ENCODE measurements at regions not wholly inside any gene's neighbourhood (a gene's known extent, or its start where the extent isn't known, plus 50 kb on each side); places are given as distances from the start of the nearest gene placed in this dataset.

DNA sequence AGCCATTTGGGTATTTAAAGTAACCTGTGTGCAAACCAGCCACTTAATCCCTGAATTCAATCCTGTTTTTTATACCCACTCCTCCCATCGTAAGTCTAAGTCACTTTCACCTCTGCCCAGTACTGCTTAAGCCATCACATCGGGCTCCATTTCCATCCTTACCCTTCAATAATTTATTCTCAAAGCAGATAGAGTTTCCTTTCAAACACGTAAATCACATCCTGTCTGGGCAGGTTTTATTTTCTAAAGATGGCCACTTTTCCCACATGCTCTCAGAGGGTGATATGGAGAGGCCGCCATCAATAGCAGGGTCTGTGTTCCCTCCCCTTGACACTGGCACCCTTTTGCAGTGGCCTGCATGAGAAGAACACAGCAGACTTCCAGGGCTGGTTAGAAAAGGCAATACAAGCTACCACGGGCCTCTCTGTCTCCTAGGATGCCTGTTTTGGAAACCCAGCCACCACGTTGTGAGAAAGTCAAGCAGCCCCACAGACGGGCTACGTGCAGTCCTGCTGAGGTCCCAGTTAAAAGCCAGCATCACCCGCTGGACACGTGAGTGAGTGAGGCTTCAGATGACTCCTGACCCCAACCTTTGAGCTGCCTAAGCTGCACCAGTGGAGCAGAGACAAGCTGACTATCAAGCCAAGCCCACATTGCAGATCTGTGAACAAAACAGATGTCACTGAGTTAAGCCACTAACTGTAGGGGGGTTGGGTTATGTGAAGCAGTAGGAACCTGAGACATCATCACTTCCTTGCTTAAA is 241.8 kb upstream of the SLCO3A1 start:
- Mint-ChIP-seq H3K27ac (no peak overlapping the region), H3K4me3 (no peak overlapping the region), H3K27me3 (no peaks in the 10 kb centered on the region), H3K9me3 (no peaks in the 10 kb centered on the region), H3K4me1 (no peaks in the 10 kb centered on the region), H3K36me3 (peaks cover 2% of the 10 kb centered on the region)

DNA sequence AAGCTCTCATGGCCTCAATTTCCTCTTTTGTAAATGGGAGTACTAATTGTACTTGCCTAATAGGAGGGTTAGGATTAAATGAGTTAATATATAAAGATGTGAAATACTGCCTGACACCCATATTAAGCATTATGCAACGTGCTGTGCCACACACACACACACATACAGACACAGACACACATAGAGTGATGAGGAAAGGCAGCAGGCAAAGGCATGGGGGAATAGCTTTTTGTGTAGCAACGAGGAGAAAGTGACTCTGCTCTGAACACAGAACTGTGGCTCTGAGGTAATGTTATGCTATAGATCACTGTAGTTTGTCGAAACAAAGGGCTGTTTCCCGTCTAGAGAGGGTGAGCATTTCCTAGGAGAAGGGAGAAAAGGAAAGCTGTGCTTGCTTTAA is 233.3 kb upstream of the SLCO3A1 start:
- Mint-ChIP-seq H3K27me3 (peaks cover 2% of the 10 kb centered on the region), H3K9me3 (peaks cover 10% of the 10 kb centered on the region), H3K4me3 (no peak overlapping the region), H3K36me3 (peaks cover 2% of the 10 kb centered on the region), H3K4me1 (no peaks in the 10 kb centered on the region), H3K27ac (no peak overlapping the region)

DNA sequence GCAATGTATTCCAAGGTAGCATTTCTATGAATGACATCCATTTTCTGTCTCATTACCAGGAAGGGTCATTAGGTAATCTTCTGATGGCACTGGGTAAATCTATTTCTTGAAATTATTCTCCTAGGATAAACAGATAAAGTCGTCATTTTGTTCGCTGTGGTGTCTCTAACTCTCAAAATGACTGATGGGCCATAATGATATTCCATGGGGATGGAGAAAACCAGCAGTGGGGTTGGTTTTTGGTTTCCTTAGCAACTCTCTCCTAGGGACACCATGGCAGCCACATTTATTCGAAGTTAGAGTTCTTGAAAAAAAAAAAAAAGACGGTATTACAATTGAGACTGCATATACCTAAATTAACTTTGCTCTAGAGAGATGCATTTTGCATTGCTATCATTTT is 231.3 kb upstream of the SLCO3A1 start:
- Mint-ChIP-seq H3K27ac (no peak overlapping the region), H3K4me1 (no peaks in the 10 kb centered on the region), H3K4me3 (no peak overlapping the region), H3K9me3 (peaks cover 10% of the 10 kb centered on the region), H3K36me3 (no peaks in the 10 kb centered on the region), H3K27me3 (peaks cover 2% of the 10 kb centered on the region)

DNA sequence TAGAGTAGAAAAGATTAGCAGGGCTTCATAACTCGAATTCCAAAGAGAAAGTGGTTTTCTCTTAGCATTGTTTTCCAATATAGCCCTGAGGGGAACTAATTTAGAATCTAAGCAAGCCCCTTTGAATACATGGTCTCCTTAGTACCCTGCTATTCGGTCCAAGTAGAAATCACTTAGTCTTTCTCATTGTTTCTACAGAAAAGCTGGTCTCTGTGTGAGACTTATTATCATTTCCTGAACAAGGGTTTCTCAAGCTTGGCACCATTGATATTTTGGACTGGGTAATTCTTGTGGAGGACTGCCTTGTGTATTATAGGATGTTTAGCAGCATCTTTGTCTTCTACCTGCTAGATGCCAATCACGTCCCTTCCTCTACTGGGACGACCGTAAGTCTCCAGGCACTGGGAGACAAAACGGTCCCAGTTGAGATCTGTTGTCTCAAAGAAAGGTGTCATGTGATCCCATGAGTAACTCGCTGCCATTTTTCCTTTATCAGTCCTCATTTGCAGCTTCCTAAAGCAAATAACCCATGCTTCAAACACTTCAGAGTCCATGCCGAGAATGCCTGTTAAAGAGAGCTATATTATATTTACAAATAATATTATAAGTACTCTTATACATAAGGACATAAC is 230.7 kb upstream of the SLCO3A1 start:
- Mint-ChIP-seq H3K27me3 (peaks cover 2% of the 10 kb centered on the region), H3K4me1 (no peaks in the 10 kb centered on the region), H3K4me3 (no peak overlapping the region), H3K27ac (no peak overlapping the region), H3K9me3 (peaks cover 10% of the 10 kb centered on the region), H3K36me3 (no peaks in the 10 kb centered on the region)

DNA sequence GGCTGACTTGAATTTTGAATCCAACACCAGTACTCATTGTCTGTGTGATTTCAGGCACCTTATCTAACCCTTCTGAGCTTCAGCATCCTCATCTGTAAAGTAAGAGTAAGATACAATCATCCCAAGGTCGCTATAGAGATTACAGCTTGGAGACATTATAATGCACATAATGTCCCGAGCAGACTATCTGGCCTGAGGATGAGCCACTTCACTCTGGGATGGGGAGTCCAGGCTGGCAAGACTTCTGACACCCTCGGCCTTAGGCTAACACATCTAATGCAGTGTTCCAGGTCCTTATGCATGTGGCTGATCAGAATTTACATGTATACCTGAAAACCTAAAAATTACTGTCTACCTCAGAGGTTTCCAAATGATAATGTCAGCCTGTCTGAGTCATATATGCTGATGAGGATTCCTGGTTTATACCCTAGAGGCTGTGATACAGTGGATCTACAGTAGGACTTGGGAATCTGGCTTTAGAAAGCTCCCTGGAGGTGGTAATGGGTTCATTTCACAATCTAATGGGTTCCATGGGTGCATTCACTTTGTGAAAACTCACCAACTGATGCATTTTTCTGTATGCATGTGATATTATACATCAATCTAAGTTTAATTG is 229.0 kb upstream of the SLCO3A1 start:
- H3K4me1 Mint-ChIP-seq: no peaks in the 10 kb centered on the region

DNA sequence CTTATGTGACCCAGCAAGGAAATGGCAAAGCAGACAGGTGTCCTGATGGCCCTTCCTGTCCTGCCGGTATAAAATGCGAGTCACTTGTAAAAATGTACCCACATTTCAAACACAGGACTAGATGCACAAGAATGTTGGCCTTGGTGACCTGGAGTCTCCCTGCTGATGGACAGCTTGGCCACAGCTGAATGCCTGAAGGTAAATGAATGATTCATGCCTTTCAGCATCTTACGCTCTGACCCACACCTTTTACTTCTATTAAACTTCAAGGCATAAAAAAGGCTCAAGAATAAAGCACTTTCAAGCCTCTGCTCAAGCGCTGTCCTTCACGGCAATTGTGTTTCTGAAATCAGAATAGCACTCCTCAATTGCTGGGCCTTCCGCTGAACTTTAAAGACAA is 228.0 kb upstream of the SLCO3A1 start:
- no peaks in the 10 kb centered on the region for H3K4me1 Mint-ChIP-seq
- no peaks in the 10 kb centered on the region for H3K9me3 Mint-ChIP-seq
- H3K4me3 Mint-ChIP-seq: no peak overlapping the region
- H3K27ac Mint-ChIP-seq: no peak overlapping the region
- peaks cover 2% of the 10 kb centered on the region for H3K27me3 Mint-ChIP-seq
- H3K36me3 Mint-ChIP-seq: no peaks in the 10 kb centered on the region

More for the DNA sequence above, 229.0 kb upstream of the SLCO3A1 start:
- Mint-ChIP-seq H3K4me3 (no peak overlapping the region), H3K36me3 (no peaks in the 10 kb centered on the region), H3K27me3 (peaks cover 2% of the 10 kb centered on the region), H3K9me3 (no peaks in the 10 kb centered on the region), H3K27ac (no peak overlapping the region)

DNA sequence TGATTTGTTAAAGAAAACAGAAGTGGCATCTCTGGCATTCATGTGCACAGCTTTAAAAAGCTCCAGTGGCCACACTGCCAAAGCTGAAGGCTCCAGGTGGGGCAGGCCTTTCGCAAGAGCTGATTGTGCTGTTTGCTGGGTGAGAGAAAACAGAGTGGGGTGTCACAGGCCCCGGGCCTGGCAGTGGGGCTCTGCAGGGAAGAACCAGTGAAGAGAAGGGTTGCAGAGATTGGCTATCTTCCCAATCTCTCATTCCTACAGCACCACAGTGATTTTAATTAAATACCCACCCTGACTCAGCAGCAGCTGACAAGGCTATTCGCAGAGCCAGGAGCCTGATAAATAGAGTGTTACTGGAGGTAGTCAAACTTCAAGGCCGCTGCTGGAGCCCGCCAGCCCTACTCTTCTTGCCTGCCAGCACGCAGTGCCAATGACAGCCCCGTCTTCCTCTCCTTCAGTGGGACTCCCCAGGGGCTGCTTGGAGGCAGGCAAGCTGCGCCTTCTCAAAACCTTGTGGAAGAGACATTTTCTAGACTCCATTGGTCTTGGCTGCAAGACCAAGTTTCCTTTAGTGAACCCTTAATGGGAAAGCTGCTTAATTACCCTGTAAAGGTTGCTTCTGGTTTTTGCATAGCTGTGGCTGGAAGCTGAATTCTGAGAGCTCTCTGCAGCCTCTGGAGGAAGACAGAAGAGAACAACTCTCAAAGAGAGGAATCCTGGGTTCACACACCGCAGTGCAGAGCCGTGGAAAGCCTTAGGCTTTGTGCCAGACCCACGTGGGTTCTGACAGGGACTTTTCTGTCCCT is 225.8 kb upstream of the SLCO3A1 start:
- Mint-ChIP-seq H3K36me3 (no peaks in the 10 kb centered on the region), H3K4me3 (no peak overlapping the region), H3K27me3 (no peaks in the 10 kb centered on the region), H3K4me1 (no peaks in the 10 kb centered on the region), H3K9me3 (no peaks in the 10 kb centered on the region), H3K27ac (no peak overlapping the region)

DNA sequence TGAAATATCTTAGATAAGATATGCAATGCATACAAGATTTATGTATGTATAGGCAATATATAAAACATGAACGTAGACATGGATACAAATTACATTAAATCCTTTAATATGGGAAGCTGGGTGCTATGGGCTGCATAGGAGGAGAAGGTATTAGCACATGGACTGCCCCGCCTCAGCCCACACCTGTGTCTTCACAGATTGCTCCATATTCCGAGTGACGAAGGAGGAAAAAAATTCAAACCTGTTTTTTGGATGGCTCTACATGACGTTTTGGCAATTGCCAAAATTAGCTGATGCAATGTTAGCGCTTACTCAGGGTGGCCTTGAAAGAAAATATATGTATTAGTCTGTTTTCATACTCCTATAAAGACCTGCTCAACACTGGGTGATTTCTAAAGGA is 223.4 kb upstream of the SLCO3A1 start:
- Mint-ChIP-seq H3K4me3 (no peak overlapping the region), H3K27ac (no peak overlapping the region), H3K4me1 (no peaks in the 10 kb centered on the region), H3K9me3 (no peaks in the 10 kb centered on the region), H3K36me3 (no peaks in the 10 kb centered on the region), H3K27me3 (no peaks in the 10 kb centered on the region)

DNA sequence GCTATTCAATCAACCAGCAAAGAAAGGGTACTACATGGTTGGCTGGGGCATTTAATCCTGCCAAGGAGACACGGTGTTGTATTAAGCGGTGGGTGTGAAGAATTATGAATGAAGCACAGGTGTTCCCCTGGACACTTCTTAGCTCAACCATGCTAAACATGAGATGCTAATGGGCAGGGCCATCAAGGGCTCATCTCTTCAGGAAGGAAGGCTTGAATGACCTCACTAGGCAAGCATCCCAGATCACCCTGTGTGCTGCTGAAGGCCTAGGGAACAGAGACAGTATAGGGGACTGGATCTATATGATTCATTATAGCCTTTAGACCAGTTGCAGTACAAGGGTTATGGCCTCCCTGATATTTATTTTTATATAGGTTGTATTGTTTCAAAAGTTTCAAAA is 221.3 kb upstream of the SLCO3A1 start:
- Mint-ChIP-seq H3K36me3 (peaks cover 2% of the 10 kb centered on the region), H3K4me1 (no peaks in the 10 kb centered on the region), H3K27me3 (no peaks in the 10 kb centered on the region), H3K4me3 (no peak overlapping the region), H3K9me3 (peaks cover 4% of the 10 kb centered on the region), H3K27ac (no peak overlapping the region)

DNA sequence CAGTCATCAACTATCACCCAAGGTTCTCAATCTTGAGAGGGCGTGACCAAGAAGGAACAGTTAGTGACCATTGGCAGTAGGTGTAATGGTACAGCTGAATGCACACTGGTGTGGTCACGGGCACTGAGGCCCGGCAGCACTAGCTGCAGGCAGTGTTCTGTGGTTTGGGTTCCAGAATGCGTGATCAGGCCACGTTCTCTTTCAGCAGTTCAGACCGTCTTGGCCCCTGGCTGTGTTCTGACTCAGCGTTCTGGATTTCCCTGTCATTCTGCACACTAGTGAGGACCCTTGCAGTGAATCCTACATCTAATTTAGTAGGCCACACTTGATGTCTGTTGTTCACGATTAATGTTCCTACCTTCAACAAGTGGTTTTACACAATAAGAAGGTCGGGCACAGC is 220.5 kb upstream of the SLCO3A1 start:
- Mint-ChIP-seq H3K4me3 (no peak overlapping the region), H3K4me1 (no peaks in the 10 kb centered on the region), H3K27ac (no peak overlapping the region), H3K36me3 (peaks cover 4% of the 10 kb centered on the region), H3K27me3 (no peaks in the 10 kb centered on the region), H3K9me3 (peaks cover 7% of the 10 kb centered on the region)

DNA sequence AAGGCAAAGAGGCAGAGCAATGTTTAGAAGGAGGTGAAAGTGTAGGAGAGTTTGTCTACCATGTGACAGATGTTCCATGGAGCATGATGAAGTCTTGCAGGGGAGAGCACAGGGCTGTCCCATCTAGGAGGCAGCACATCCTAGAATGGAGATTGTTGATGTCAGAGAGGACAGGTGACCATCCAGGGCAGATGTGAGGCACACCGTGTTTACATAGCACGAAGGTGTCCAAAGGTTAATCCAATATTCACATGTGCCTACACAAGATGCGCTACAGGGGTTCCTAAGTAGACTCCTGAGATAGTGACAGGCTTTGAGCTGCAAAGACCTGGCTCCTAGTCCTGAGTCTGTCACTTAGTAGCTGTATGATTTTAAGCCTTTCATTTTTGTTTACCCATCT is 219.3 kb upstream of the SLCO3A1 start:
- H3K27me3 Mint-ChIP-seq: no peaks in the 10 kb centered on the region
- peaks cover 4% of the 10 kb centered on the region for H3K36me3 Mint-ChIP-seq
- H3K4me1 Mint-ChIP-seq: no peaks in the 10 kb centered on the region
- H3K27ac Mint-ChIP-seq: no peak overlapping the region
- H3K4me3 Mint-ChIP-seq: no peak overlapping the region
- H3K9me3 Mint-ChIP-seq: peaks cover 9% of the 10 kb centered on the region

DNA sequence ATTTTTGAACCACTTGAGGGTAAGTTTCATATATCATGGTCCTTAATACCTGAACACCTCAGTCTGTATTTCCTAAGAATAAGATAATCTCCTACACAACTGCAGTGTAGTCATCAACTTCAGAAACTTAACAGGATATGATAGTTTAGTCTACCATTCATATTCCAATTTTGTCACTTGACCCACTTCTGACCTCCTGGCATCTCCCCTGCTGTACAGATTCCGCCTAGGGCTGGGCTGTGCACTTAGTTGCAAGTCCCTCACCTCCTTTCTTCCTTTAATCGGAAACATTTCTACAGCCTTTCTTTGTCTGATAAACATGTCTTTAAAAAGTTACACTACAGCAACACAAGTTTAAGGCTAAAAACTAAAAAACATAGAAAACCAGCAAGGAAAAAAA is 218.4 kb upstream of the SLCO3A1 start:
- peaks cover 10% of the 10 kb centered on the region for H3K9me3 Mint-ChIP-seq
- no peak overlapping the region for H3K4me3 Mint-ChIP-seq
- no peaks in the 10 kb centered on the region for H3K27me3 Mint-ChIP-seq
- peaks cover 4% of the 10 kb centered on the region for H3K36me3 Mint-ChIP-seq
- no peak overlapping the region for H3K27ac Mint-ChIP-seq
- H3K4me1 Mint-ChIP-seq: no peaks in the 10 kb centered on the region

DNA sequence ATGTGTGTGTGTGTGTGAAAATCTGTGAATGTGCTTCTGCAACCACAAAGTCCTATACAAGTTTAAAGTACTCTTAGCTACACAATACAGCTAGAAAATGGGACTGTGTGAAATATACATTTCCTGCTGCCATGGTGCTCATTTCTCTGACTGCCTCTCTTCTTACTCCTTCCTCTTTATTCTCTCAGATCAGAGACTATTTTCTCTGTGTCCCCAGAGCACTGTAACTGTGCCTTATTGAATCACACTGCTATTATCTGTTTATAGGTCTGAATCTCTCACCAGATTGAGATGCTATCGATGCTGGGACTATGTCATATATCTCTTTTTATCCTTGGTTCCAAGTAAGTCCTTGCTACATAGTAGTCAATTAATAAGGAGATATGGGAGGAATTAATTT is 217.9 kb upstream of the SLCO3A1 start:
- Mint-ChIP-seq H3K4me1 (no peaks in the 10 kb centered on the region), H3K9me3 (peaks cover 15% of the 10 kb centered on the region), H3K36me3 (peaks cover 4% of the 10 kb centered on the region), H3K27ac (no peak overlapping the region), H3K4me3 (no peak overlapping the region), H3K27me3 (no peaks in the 10 kb centered on the region)

DNA sequence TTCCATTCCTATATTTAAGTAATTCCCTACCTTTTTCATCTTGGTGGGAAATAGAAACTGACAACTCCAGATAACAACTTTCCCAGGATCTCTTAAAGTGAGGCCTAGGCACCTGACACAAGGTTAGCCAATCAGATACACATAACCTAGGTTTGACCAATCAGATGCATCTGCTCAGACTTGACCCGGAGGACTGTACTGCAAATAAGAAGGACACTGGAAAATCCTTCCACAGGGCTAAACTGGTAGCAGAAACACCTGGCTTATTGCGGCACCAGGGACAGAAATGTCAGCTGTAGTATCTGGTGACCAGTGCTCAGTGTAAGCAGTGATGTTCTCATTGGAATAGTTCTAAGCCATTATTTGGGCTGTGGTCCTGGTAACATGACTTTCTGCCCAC is 204.5 kb upstream of the SLCO3A1 start:
- no peaks in the 10 kb centered on the region for H3K36me3 Mint-ChIP-seq
- no peak overlapping the region for H3K4me3 Mint-ChIP-seq
- H3K27ac Mint-ChIP-seq: no peak overlapping the region
- no peaks in the 10 kb centered on the region for H3K4me1 Mint-ChIP-seq
- H3K27me3 Mint-ChIP-seq: peaks cover 7% of the 10 kb centered on the region
- H3K9me3 Mint-ChIP-seq: no peaks in the 10 kb centered on the region

DNA sequence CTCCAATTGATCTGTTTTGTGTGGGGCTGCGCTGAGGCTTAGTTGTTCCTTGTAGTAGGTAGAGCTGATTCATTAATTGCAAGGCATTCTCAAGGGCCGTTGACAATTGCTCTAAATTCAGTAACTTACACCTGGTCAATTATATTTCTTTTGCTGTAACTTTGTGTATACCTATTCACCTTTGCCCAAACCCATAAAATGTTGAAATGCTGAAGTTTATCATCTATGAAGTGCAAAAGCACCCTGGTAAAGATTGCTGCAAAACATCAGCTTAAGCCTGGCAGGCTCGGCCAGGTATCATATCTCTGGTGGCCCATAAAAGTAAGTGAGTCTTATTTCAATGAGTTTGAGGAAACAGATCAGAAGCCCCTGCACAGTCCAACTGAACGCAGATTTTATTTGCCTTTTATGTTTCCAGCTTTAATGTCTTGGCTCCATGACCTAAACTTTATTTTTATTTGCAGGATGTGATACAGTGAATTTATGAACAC is 203.6 kb upstream of the SLCO3A1 start:
- Mint-ChIP-seq H3K36me3 (no peaks in the 10 kb centered on the region), H3K4me1 (no peaks in the 10 kb centered on the region), H3K27ac (no peak overlapping the region), H3K9me3 (no peaks in the 10 kb centered on the region), H3K27me3 (peaks cover 7% of the 10 kb centered on the region), H3K4me3 (no peak overlapping the region)
